ENCODE measurements at regions not wholly inside any gene's neighbourhood (a gene's known extent, or its start where the extent isn't known, plus 50 kb on each side); places are given as distances from the start of the nearest gene placed in this dataset.

- H3K36me3 Mint-ChIP-seq (ENCODE audit: low read depth) = no peaks in the 10 kb centered on the region
- no peak overlapping the region for H3K27ac Mint-ChIP-seq
- no peak for ATAC-seq
- no peak overlapping the region for H3K4me3 Mint-ChIP-seq
- no peak for DNase-seq
- no peaks in the 10 kb centered on the region for H3K4me1 Mint-ChIP-seq
- H3K9me3 ChIP-seq (ENCODE audit: control insufficient read depth, low read length, poor library complexity, severe bottlenecking) = no peaks in the 10 kb centered on the region
- H3K27me3 Mint-ChIP-seq = no peaks in the 10 kb centered on the region
These were observed 425.2 kb upstream of the VSTM2A start for GRCh38 chr7:54116956-54117355.

GRCh38 chr7:54129035-54129434 is 413.1 kb upstream of the VSTM2A start:
- Mint-ChIP-seq H3K4me3 (no peak overlapping the region), H3K27me3 (no peaks in the 10 kb centered on the region), H3K27ac (no peak overlapping the region), H3K4me1 (no peaks in the 10 kb centered on the region), H3K36me3 (ENCODE audit: low read depth) (no peaks in the 10 kb centered on the region)
- ATAC-seq = no peak
- no peaks in the 10 kb centered on the region for H3K9me3 ChIP-seq (ENCODE audit: control insufficient read depth, low read length, poor library complexity, severe bottlenecking)
- DNase-seq = no peak

- Mint-ChIP-seq H3K27me3 (no peaks in the 10 kb centered on the region), H3K4me3 (no peak overlapping the region), H3K4me1 (no peaks in the 10 kb centered on the region), H3K27ac (no peak overlapping the region), H3K36me3 (ENCODE audit: low read depth) (no peaks in the 10 kb centered on the region)
- no peaks in the 10 kb centered on the region for H3K9me3 ChIP-seq (ENCODE audit: control insufficient read depth, low read length, poor library complexity, severe bottlenecking)
- no peak for DNase-seq
- ATAC-seq = no peak
These were observed 400.6 kb upstream of the VSTM2A start for GRCh38 chr7:54141576-54141975.

- DNase-seq = no peak
- Mint-ChIP-seq H3K27ac (no peak overlapping the region), H3K36me3 (ENCODE audit: low read depth) (no peaks in the 10 kb centered on the region), H3K27me3 (no peaks in the 10 kb centered on the region), H3K4me3 (no peak overlapping the region), H3K4me1 (no peaks in the 10 kb centered on the region)
- no peak for ATAC-seq
- no peaks in the 10 kb centered on the region for H3K9me3 ChIP-seq (ENCODE audit: control insufficient read depth, low read length, poor library complexity, severe bottlenecking)
These were observed 396.5 kb upstream of the VSTM2A start for GRCh38 chr7:54145716-54146115.

GRCh38 chr7:54153462-54153861 is 388.7 kb upstream of the VSTM2A start:
- H3K36me3 Mint-ChIP-seq (ENCODE audit: low read depth) = no peaks in the 10 kb centered on the region
- no peaks in the 10 kb centered on the region for H3K27me3 Mint-ChIP-seq
- no peak overlapping the region for H3K4me3 Mint-ChIP-seq
- H3K4me1 Mint-ChIP-seq = no peaks in the 10 kb centered on the region
- H3K27ac Mint-ChIP-seq = no peak overlapping the region
- ATAC-seq (no peak), DNase-seq (no peak)
- no peaks in the 10 kb centered on the region for H3K9me3 ChIP-seq (ENCODE audit: control insufficient read depth, low read length, poor library complexity, severe bottlenecking)

- ATAC-seq = no peak
- H3K9me3 ChIP-seq (ENCODE audit: control insufficient read depth, low read length, poor library complexity, severe bottlenecking) = no peaks in the 10 kb centered on the region
- no peak overlapping the region for H3K4me3 Mint-ChIP-seq
- H3K27me3 Mint-ChIP-seq = no peaks in the 10 kb centered on the region
- H3K4me1 Mint-ChIP-seq = no peaks in the 10 kb centered on the region
- no peaks in the 10 kb centered on the region for H3K36me3 Mint-ChIP-seq (ENCODE audit: low read depth)
- no peak for DNase-seq
- H3K27ac Mint-ChIP-seq = no peak overlapping the region
These were observed 383.1 kb upstream of the VSTM2A start for GRCh38 chr7:54159088-54159487.

GRCh38 chr7:54161621-54162020 is 380.6 kb upstream of the VSTM2A start:
- no peak for ATAC-seq

GRCh38 chr7:54166419-54166818 is 375.8 kb upstream of the VSTM2A start:
- ATAC-seq (no peak), DNase-seq (no peak)
- H3K9me3 ChIP-seq (ENCODE audit: control insufficient read depth, low read length, poor library complexity, severe bottlenecking) = no peaks in the 10 kb centered on the region
- Mint-ChIP-seq H3K27ac (no peak overlapping the region), H3K4me1 (no peaks in the 10 kb centered on the region), H3K36me3 (ENCODE audit: low read depth) (no peaks in the 10 kb centered on the region), H3K27me3 (no peaks in the 10 kb centered on the region), H3K4me3 (no peak overlapping the region)

More at GRCh38 chr7:54161621-54162020, 380.6 kb upstream of the VSTM2A start:
- no peak overlapping the region for H3K4me3 Mint-ChIP-seq
- H3K36me3 Mint-ChIP-seq (ENCODE audit: low read depth) = no peaks in the 10 kb centered on the region
- H3K27ac Mint-ChIP-seq = no peak overlapping the region
- no peaks in the 10 kb centered on the region for H3K4me1 Mint-ChIP-seq
- no peaks in the 10 kb centered on the region for H3K9me3 ChIP-seq (ENCODE audit: control insufficient read depth, low read length, poor library complexity, severe bottlenecking)
- H3K27me3 Mint-ChIP-seq = no peaks in the 10 kb centered on the region
- no peak for DNase-seq

GRCh38 chr7:54179321-54180029 is 362.7 kb upstream of the VSTM2A start:
- H3K4me3 Mint-ChIP-seq = no peak overlapping the region
- ATAC-seq = no peak
- no peaks in the 10 kb centered on the region for H3K36me3 Mint-ChIP-seq (ENCODE audit: low read depth)
- H3K9me3 ChIP-seq (ENCODE audit: control insufficient read depth, low read length, poor library complexity, severe bottlenecking) = no peaks in the 10 kb centered on the region
- no peak overlapping the region for H3K27ac Mint-ChIP-seq
- no peak for DNase-seq
- no peaks in the 10 kb centered on the region for H3K4me1 Mint-ChIP-seq
- H3K27me3 Mint-ChIP-seq = no peaks in the 10 kb centered on the region

- no peak overlapping the region for H3K27ac Mint-ChIP-seq
- H3K9me3 ChIP-seq (ENCODE audit: control insufficient read depth, low read length, poor library complexity, severe bottlenecking) = no peaks in the 10 kb centered on the region
- no peak overlapping the region for H3K4me3 Mint-ChIP-seq
- no peaks in the 10 kb centered on the region for H3K4me1 Mint-ChIP-seq
- DNase-seq = no peak
- no peaks in the 10 kb centered on the region for H3K36me3 Mint-ChIP-seq (ENCODE audit: low read depth)
- ATAC-seq = no peak
- no peaks in the 10 kb centered on the region for H3K27me3 Mint-ChIP-seq
These were observed 361.4 kb upstream of the VSTM2A start for GRCh38 chr7:54180796-54181195.

- DNase-seq (no peak), ATAC-seq (no peak)
- Mint-ChIP-seq H3K4me3 (no peak overlapping the region), H3K36me3 (ENCODE audit: low read depth) (no peaks in the 10 kb centered on the region), H3K27ac (no peak overlapping the region), H3K27me3 (no peaks in the 10 kb centered on the region), H3K4me1 (no peaks in the 10 kb centered on the region)
- no peaks in the 10 kb centered on the region for H3K9me3 ChIP-seq (ENCODE audit: control insufficient read depth, low read length, poor library complexity, severe bottlenecking)
These were observed 359.1 kb upstream of the VSTM2A start for GRCh38 chr7:54183055-54183454.

GRCh38 chr7:54186336-54186735 is 355.8 kb upstream of the VSTM2A start:
- no peak overlapping the region for H3K4me3 Mint-ChIP-seq
- no peaks in the 10 kb centered on the region for H3K4me1 Mint-ChIP-seq
- ATAC-seq (no peak), DNase-seq (no peak)
- H3K27ac Mint-ChIP-seq = no peak overlapping the region
- no peaks in the 10 kb centered on the region for H3K9me3 ChIP-seq (ENCODE audit: control insufficient read depth, low read length, poor library complexity, severe bottlenecking)
- H3K36me3 Mint-ChIP-seq (ENCODE audit: low read depth) = no peaks in the 10 kb centered on the region
- H3K27me3 Mint-ChIP-seq = no peaks in the 10 kb centered on the region

GRCh38 chr7:54187886-54188685 is 354.1 kb upstream of the VSTM2A start:
- ATAC-seq = no peak
- DNase-seq = no peak
- no peak overlapping the region for H3K4me3 Mint-ChIP-seq
- H3K4me1 Mint-ChIP-seq = no peaks in the 10 kb centered on the region
- no peak overlapping the region for H3K27ac Mint-ChIP-seq
- no peaks in the 10 kb centered on the region for H3K27me3 Mint-ChIP-seq
- H3K9me3 ChIP-seq (ENCODE audit: control insufficient read depth, low read length, poor library complexity, severe bottlenecking) = no peaks in the 10 kb centered on the region
- H3K36me3 Mint-ChIP-seq (ENCODE audit: low read depth) = no peaks in the 10 kb centered on the region

GRCh38 chr7:54188843-54189242 is 353.3 kb upstream of the VSTM2A start:
- no peaks in the 10 kb centered on the region for H3K4me1 Mint-ChIP-seq
- H3K9me3 ChIP-seq (ENCODE audit: control insufficient read depth, low read length, poor library complexity, severe bottlenecking) = no peaks in the 10 kb centered on the region
- ATAC-seq (no peak), DNase-seq (no peak)
- H3K27me3 Mint-ChIP-seq = no peaks in the 10 kb centered on the region
- H3K27ac Mint-ChIP-seq = no peak overlapping the region
- H3K36me3 Mint-ChIP-seq (ENCODE audit: low read depth) = no peaks in the 10 kb centered on the region
- H3K4me3 Mint-ChIP-seq = no peak overlapping the region

Measured in T-helper 17 cell (primary cell).